HAP-1 (cell line): ENCODE measurements at regions not wholly inside any gene's neighbourhood (a gene's known extent, or its start where the extent isn't known, plus 50 kb on each side); places are given as distances from the start of the nearest gene placed in this dataset.
A peak's percentile ranks its signal among the peaks of the same experiment; 100 is the strongest.
"Not testable (repeated sequence)": the region's sequence is repeated elsewhere in the genome, so short reads cannot be mapped to it uniquely, and the experiment has no call there.

Experiments
- DNase-seq, 2 experiments: peaks; one replicate each; pipeline ENCODE4 v3.0.0-alpha.2; 2016 to 2020; ENCODE audit warnings: low spot score in 2 of 2
- H3K27me3 ChIP-seq: fragments of 250-450 bp; sonication (Bioruptor Pico); 2 replicates; pipeline ENCODE4 v1.5.1; 2020; ENCODE audit warnings: low read depth, mild to moderate bottlenecking, moderate library complexity
- H3K36me3 ChIP-seq: fragments of 250-450 bp; sonication (Bioruptor Pico); replicated peaks from 2 replicates; pipeline ENCODE4 v1.5.1; 2020; ENCODE audit warnings: mild to moderate bottlenecking
- H3K4me1 ChIP-seq: fragments of 250-450 bp; sonication (Bioruptor Pico); 2 replicates; pipeline ENCODE4 v1.5.1; 2020; ENCODE audit warnings: mild to moderate bottlenecking
- H3K4me3 ChIP-seq: fragments of 250-450 bp; sonication (Bioruptor Pico); 2 replicates; pipeline ENCODE4 v1.5.1; 2020; ENCODE audit warnings: mild to moderate bottlenecking, moderate library complexity
- H3K9me3 ChIP-seq: fragments of 250-450 bp; sonication (Bioruptor Pico); 2 replicates; pipeline ENCODE4 v1.5.1; 2020; ENCODE audit warnings: mild to moderate bottlenecking, moderate library complexity
- in situ Hi-C: fragments of 300-500 bp; cut with MboI; formaldehyde crosslinking; loops from 3 replicates; pipeline ENCODE4 v1.14.3; 2020; ENCODE audit warnings: low sequenced_read_pairs, inconsistent platforms, mixed read lengths

DNA sequence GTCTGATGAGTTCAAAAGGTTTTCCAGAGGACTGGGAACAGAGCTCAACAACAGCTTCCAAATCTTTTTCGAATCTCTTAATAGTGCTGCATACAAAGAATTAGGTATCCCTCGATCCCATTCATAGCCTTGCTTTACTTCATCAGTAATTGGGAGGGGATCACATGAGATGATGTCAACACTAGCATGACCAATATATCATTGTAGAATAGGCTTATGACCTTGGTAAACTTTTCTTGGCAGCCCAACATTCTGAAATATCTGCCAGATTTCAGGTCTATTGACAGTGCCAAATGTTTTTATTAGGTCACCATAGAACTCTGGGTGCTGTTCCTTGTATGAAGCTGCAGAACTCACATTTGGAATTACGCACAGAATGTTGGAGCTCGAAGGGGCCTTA lies 228.9 kb downstream of the FGF10 start:
- DNase-seq: no peak
- Histone ChIP-seq H3K4me1 (no peaks in the 10 kb centered on the region), H3K4me3 (no peak overlapping the region), H3K9me3 (no peaks in the 10 kb centered on the region), H3K36me3 (no peaks in the 10 kb centered on the region), H3K27me3 (no peaks in the 10 kb centered on the region)
- in situ Hi-C loops: no loop called here

DNA sequence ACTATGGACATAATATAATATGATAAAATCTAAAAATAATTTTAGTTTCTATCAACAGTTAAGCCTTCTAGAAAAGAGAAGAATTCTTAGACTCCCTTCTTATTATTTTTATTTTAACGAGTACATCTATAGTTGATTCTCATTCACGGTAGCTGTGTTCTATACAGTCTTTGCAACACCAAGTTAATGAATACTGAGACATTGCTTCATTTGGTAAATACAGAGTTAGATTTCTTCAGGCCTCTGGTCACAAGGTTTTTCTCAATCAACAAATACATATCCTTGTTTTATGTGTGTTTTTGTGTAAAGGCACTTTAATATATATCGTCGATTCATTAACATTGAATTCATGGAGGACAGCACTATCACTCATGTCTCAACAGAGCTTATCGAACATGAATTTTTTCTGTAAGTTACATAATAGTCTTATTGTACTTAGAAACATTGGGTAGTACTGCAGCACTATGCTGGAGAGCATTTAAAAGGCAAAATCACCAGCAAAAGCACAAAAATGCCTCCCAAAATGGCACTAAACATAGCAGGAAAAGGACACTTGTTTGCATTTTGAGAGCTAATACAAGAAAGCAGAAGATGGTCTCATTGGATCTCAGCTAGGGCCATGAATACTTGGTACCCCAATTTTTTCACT lies 239.0 kb downstream of the FGF10 start:
- Histone ChIP-seq H3K27me3 (no peaks in the 10 kb centered on the region), H3K36me3 (no peaks in the 10 kb centered on the region), H3K4me3 (no peak overlapping the region), H3K9me3 (no peaks in the 10 kb centered on the region), H3K4me1 (no peaks in the 10 kb centered on the region)
- DNase-seq: no peak
- in situ Hi-C loops: no loop called here

DNA sequence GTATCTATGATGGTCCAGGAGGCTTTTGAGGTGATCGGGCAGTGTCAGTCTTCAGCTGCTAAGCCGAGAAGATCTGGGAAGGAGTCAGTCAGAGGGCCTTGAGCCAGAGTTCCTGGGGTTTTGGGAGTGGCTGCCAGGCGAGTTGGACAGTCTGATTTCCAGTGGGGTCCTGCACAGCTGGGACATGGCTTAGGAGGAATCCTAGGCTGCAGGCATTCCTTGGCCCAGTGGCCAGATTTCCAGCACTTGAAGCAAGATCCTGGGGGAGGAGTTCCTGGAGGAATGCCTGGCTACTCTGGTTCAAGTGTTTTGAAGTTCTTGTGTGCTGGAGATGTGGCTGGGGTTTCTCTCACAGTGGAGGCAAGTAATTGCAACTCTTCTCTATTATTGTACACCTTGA lies 271.3 kb downstream of the FGF10 start:
- H3K27me3 ChIP-seq, in situ Hi-C loops, H3K4me3 ChIP-seq, H3K9me3 ChIP-seq, H3K4me1 ChIP-seq, DNase-seq, H3K36me3 ChIP-seq: not testable (repeated sequence)

DNA sequence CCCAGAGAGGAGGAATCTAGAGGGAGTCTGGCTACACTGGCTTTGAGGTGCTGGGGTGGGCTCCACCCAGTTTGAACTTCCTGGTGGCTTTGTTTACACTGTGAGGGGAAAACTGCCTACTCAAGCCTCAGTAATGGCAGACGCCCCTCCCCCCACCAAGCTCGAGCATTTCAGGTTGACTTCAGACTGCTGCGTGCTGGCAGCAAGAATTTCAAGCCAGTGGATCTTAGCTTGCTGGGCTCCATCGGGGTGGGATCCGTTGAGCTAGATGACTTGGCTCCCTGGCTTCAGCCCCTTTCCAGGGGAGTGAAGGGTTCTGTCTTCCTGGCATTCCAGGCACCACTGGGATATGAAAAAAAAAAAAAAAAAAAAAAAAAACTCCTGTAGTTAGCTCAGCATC lies 281.0 kb downstream of the FGF10 start:
- H3K36me3 ChIP-seq, H3K27me3 ChIP-seq, DNase-seq, in situ Hi-C loops, H3K9me3 ChIP-seq, H3K4me1 ChIP-seq, H3K4me3 ChIP-seq: not testable (repeated sequence)

DNA sequence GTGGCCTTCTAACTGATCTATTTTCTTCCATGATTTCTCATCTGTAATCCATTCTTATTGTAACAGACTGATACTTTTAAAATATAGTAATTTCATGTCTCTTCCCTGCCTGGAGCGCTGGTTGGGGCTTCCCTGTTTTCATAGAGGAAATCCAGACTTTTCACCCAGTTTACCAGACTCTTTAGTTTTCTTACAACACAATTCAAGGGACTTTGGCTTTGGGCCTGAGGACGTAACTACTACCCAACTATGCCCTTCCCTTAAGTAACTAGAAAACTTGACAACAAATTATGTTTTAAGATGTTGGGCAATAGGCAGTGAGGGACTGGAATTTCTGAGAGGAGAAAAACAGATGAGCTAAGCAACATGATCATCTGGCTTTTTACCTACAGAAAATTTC lies 289.6 kb downstream of the FGF10 start:
- DNase-seq: no peak
- Histone ChIP-seq H3K4me3 (no peak overlapping the region), H3K36me3 (no peaks in the 10 kb centered on the region), H3K4me1 (no peaks in the 10 kb centered on the region), H3K9me3 (no peaks in the 10 kb centered on the region), H3K27me3 (peaks cover 2% of the 10 kb centered on the region; the same call in 1 of the 2 replicates)
- in situ Hi-C loops: no loop called here

DNA sequence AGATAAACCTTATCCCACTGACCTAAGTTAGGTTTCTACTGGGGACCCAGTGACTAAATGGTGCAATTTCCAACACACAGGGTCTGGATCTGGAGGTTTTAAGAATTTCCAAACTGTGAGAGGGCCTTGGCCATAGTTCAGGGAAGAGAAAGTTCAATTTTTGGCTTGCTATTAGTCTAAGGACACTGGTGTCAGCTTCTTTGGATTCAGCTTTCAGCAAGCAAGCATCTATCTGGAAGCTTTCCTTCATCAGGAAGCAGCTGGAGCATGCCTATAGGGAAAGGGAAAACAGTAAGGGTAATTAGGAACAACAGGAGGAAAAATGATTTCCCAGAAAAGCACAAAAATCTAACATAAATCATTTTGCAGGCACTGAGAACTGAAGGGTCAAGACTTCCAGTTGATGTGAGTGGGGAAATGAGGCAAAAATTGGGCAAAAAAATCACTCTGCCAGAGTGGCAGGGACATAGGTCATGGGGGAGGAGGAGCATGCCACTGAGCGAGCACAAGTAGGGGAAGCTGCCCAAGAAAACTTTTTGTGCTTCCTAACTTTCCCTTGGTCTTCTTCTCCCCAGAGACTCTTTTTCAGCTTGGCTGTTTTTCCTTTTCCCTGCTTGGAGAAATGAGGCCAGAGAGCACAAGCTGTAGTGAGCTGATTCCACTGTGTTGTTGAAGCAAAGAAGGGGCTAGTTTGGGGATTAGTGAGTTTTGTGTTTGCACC lies 299.6 kb downstream of the FGF10 start:
- no peak for DNase-seq
- in situ Hi-C loops: no loop called here
- H3K36me3 ChIP-seq: no peaks in the 10 kb centered on the region
- no peaks in the 10 kb centered on the region for H3K27me3 ChIP-seq
- H3K4me3 ChIP-seq: no peak overlapping the region
- H3K4me1 ChIP-seq: no peaks in the 10 kb centered on the region
- no peaks in the 10 kb centered on the region for H3K9me3 ChIP-seq

DNA sequence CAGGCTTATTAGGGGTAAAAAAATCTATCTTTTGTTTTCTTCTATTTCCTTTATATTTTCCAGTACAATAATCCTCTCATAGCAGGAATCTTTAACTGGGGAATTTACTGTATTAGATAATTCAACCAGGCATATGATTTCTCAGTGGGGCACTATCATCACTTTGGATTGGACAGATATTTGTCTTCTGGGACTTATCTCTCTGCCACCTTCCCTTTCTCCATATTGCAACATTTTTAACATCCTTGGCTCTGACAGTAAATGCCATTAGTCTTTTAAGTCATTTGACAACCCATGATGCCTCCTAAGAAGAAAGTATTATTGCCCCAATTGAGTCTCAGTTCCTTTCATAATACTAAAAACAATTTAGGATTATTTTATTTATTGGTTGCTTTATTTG lies 304.1 kb downstream of the FGF10 start:
- Histone ChIP-seq H3K27me3 (no peaks in the 10 kb centered on the region), H3K36me3 (no peaks in the 10 kb centered on the region), H3K9me3 (no peaks in the 10 kb centered on the region), H3K4me1 (no peaks in the 10 kb centered on the region), H3K4me3 (no peak overlapping the region)
- in situ Hi-C loops: no loop called here
- DNase-seq: no peak

DNA sequence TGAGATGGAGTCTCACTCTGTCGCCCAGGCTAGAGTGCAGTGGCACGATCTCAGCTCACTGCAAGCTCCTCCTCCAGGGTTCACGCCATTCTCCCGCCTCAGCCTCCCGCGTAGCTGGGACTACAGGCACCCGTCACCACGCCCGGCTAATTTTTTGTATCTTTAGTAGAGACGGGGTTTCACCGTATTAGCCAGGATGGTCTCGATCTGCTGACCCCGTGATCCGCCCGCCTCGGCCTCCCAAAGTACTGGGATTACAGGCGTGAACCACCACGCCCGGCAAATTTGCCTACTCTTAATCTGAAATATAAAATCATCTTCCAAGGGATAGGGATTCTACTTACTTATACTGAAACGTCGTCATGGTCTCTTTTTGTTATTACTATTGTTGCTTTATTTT lies 314.7 kb downstream of the FGF10 start:
- H3K4me1 ChIP-seq, DNase-seq, in situ Hi-C loops, H3K36me3 ChIP-seq, H3K9me3 ChIP-seq, H3K27me3 ChIP-seq, H3K4me3 ChIP-seq: not testable (repeated sequence)

DNA sequence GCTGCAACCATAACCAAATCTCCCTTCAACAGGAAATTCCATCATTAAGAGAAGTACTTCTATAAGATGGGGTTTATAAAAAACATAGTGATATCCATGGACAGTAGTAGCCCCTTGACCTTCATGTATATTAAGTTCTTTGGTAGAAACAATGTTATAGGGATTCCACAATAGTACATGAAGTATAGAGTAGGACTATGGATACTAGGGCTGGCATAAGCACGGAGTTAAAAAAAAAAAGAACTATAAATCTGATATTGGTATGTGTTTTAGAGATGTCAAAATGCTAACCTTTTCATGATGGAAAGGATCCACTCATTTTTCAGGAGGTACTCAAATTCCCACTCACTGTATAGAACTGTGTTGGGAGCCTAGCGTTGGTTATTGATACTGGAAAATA lies 337.6 kb downstream of the FGF10 start:
- peak in 1 of 2 experiments; percentile 100 for DNase-seq
- Histone ChIP-seq H3K36me3 (no peaks in the 10 kb centered on the region), H3K27me3 (no peaks in the 10 kb centered on the region), H3K4me3 (no peak overlapping the region), H3K4me1 (no peaks in the 10 kb centered on the region), H3K9me3 (no peaks in the 10 kb centered on the region)
- in situ Hi-C loops: no loop called here

DNA sequence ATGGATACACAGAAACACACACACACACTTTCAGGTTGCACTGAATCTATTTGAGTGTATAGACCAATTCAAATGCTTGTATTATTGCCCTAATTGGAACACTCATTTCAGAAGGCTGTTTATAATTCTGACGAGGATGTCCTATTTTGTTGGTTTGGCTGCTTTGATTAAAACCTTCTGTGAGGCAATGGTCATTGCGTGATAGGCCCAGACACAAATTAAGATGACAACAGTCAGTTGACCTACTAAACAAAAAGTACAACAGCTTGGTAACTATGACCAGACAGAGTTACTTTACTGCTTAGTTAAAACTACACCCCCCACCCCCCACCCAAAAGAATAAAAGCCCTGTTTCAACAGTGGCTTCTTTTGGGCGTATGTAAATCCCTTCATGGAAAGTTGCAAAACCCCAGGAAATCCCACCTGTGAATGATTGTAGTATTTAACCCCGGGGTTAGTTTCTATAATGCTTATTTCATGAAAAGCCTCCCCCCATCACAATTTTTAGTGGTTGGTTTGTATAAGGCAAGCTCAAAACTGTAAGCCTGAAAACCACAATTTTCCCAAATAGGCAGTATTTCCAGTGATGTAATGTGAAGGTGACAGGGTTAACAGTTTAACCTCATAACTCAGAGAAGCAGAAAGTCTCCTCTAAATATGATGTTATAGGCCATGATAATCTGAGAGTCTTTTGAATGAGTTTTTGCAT lies 340.8 kb downstream of the FGF10 start:
- H3K27me3 ChIP-seq: no peaks in the 10 kb centered on the region
- no peaks in the 10 kb centered on the region for H3K9me3 ChIP-seq
- H3K4me3 ChIP-seq: no peak overlapping the region
- in situ Hi-C loops: no loop called here
- no peak for DNase-seq
- no peaks in the 10 kb centered on the region for H3K4me1 ChIP-seq
- H3K36me3 ChIP-seq: no peaks in the 10 kb centered on the region

DNA sequence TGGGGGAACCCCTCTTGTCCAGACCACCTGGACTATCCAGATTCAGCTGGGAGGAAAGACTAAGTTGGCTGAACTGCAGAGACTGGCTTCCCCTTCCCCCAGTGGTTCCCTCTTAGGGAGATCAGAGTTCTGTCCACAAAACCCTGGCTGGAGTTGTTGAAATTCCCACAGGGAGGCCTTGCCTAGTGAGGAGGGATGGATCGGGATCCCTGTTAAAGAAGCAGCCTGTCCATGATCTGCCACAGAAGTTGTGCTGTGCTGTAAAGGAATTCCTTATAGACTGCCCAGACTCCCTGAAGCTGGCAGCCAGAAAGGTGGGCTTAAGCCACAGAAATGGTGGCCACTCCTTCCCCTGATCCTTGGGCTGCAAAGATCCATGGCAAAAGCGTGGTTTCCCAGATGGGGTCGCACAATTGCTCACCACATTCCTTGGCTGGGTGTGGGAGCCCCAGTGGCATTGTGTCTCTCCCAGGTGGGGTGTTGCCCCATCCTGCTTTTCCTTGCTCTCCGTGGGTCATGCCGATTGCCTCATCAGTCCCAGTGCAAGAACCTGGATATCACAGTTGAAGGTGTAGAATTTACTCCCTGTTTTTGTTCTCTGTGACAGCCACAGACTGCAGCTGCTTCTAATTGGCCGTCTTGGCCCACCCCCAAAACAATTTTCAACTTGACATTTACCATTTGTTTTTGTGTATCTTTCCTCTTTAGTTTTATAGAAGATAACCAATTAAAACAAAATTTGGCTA lies 342.4 kb downstream of the FGF10 start:
- no peaks in the 10 kb centered on the region for H3K27me3 ChIP-seq
- no peaks in the 10 kb centered on the region for H3K4me1 ChIP-seq
- DNase-seq: no peak
- in situ Hi-C loops: no loop called here
- H3K36me3 ChIP-seq: no peaks in the 10 kb centered on the region
- H3K4me3 ChIP-seq: no peak overlapping the region
- H3K9me3 ChIP-seq: no peaks in the 10 kb centered on the region

DNA sequence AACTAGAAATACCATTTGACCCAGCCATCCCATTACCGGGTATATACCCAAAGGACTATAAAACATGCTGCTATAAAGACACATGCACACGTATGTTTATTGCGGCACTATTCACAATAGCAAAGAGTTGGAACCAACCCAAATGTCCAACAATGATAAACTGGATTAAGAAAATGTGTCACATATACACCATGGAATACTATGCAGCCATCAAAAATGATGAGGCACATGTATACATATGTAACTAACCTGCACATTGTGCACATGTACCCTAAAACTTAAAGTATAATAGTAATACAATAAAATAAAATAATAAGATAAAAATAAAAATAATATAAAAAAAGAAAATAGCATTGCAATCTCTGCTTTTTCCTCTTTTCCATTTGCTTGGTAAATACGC lies 344.7 kb downstream of the FGF10 start:
- in situ Hi-C loops, DNase-seq, H3K4me3 ChIP-seq, H3K4me1 ChIP-seq, H3K27me3 ChIP-seq, H3K36me3 ChIP-seq, H3K9me3 ChIP-seq: not testable (repeated sequence)

DNA sequence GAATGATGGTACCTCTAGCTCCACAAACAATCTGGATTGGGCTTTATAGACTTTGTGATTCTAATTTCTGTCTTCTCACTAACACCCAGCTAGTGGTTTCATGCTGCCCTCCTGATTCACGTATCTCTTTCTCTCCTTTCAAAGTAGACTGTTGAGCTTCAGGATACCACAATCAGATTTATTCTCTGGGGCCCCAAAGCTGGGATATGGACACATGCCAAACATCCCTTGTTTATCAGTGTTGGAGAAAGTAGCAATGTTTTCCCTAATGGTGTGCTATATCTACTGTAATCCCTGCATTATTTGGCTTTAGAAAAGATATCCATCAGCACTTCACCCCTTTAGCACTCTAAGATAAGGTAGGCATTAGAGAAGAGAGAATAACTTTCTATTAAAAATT lies 361.0 kb downstream of the FGF10 start:
- in situ Hi-C loops: no loop called here
- H3K9me3 ChIP-seq: no peaks in the 10 kb centered on the region
- DNase-seq: no peak

DNA sequence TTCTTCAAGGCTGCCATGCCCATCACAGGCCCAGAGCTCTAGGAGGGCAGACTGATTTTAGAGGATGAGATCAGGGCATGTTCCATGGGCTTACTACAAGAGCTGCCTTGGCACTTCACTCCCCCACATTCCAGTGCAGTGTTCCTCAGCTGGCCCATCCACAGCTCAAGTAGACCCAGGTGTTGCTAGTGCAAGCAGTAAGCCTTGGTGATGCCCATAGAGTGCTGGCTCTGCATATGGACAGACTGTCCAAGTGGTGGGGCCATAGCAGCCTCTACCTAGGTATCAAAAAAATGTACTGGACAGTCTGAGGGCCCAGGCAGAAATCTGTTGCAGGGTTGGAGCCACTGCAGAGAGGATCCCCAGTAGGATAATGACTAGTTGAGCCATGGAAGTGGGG lies 366.6 kb downstream of the FGF10 start:
- Histone ChIP-seq H3K4me1 (no peaks in the 10 kb centered on the region), H3K9me3 (no peaks in the 10 kb centered on the region), H3K36me3 (no peaks in the 10 kb centered on the region), H3K4me3 (no peak overlapping the region), H3K27me3 (no peaks in the 10 kb centered on the region)
- in situ Hi-C loops: no loop called here
- no peak for DNase-seq

More for the DNA sequence above, 361.0 kb downstream of the FGF10 start:
- Histone ChIP-seq H3K27me3 (no peaks in the 10 kb centered on the region), H3K4me3 (no peak overlapping the region), H3K36me3 (no peaks in the 10 kb centered on the region), H3K4me1 (no peaks in the 10 kb centered on the region)
